GM11168 (cell line): ENCODE measurements at regions not wholly inside any gene's neighbourhood (a gene's known extent, or its start where the extent isn't known, plus 50 kb on each side); places are given as distances from the start of the nearest gene placed in this dataset.

Experiments used
- in situ Hi-C: fragments of 300-500 bp; cut with MboI; formaldehyde crosslinking; loops from one replicate; pipeline ENCODE4 v1.12.0; 2022; ENCODE audit warnings: low sequenced_read_pairs; ENCODE audit not compliant: unreplicated experiment

DNA sequence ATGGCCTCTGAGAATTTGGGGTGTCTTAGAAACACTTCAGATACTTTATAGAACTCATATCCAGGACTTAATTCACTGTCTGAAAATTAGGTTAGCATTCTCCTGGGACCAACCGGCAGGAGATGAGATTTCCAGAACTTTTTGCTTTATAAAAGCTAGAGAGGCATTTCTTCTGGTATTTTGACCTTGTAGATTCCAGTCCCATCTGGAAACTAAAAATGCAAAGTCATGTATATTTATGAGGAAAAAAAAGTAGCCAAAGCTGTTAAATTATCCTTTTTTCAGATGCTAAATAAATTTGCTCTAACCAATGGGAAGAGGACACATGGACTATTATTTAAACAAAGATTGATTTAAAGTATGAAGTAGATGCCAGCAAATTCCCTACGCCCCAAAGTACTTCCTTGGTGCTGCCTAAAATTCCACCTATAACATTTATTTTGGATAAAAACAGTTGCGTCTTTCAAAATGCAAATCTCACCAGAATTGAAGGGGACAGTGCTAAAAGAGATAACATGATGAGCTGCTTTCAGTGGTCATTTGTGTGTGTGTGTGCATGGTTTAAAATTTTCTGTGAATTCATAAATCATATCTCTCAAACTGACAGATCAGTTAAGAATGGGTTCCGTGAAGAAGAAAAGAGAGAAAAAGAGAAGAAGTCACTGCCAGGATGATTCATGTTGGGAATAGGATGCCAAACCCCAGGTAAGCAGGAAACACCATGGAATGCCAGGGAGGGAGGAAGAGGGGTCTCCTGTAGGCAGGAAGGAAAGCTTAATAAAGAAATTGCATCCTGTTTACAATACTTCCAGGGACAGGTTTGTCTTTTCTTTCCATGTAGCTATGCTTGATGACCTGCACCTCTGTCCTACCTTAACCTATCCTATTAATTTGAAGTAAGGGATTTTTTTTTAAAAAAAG is 97.7 kb upstream of the RGS6 start:
- in situ Hi-C loops, result no loop called here

DNA sequence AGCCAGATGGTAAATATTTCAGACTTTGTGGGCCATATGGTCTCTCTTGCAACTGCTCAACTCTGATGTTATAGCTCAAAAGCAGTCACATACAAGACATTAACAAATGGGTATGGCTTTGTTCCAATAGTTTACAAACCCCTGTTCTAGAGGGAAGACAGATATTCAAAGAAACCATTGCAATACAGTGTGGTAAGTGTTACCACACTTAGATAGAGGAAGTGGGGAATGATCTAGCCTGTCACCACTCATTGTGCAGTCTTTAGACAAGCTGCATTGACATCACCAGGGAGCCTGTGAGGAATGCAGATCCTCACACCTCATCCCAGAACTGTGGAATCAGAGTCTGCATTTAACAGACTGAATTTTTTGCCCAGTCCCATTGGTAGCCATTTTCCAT is 80.0 kb upstream of the RGS6 start:
- in situ Hi-C loops, result no loop called here

DNA sequence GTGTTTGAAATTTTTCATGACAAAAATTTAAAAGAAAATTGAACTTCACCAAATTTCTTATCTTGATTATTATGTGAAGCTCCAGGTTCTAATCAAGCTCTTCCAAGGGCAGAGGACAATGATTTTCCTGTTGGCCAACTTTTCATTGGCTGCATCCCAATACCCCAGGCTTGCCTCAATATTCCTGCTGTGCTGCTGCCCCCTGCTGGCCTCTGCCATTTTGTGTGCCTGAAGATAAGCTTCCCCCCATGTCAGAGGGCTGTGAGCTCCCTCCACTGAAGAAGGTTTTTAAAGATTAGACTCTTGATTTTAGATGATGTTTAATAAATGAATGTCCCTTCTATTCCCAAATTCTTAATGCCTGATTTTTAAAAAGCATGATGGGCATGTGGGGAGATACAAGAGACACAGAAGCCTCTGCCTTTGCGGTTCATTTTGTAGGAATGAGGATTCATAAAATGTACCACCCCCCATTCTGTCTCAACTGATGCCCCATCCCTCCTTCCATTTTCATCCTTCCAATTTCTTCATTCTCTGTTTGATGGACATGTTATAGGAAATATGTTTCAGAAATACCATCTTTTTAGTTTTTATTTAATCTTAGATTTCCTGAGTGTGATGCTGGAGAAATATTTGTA is 76.7 kb upstream of the RGS6 start:
- in situ Hi-C loops, result no loop called here

DNA sequence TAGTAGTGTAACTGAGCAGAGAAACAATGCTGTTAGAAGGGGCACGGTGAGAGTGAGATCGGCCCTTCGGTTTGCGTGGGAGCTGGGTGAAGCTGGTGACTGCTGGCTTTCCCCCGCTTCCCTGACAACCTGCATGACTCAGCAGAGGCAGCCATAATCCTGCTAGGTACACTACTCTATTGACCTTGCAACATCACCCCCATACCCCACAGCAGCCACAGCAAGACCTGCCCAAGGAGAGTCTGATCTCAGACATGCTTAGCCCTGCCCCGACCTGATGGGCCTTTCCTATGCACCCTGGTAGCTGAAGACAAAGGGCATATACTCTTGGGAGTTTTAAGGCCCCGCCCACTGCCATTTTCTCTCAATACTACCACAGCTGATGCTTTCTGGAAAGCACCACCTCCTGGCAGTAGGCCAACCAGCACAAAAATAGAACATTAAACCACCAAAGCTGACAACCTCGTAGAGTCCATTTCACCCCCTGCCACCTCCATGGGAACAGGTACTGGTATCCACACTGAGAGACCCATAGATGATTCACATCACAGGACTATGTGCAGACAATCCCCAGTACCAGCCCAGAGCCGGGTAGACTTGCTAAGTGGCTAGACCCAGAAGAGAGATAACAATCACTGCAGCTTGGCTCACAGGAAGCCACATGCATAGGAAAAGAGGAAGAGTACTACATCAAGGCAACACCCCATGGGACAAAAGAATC is 75.9 kb upstream of the RGS6 start:
- in situ Hi-C loops, result no loop called here

DNA sequence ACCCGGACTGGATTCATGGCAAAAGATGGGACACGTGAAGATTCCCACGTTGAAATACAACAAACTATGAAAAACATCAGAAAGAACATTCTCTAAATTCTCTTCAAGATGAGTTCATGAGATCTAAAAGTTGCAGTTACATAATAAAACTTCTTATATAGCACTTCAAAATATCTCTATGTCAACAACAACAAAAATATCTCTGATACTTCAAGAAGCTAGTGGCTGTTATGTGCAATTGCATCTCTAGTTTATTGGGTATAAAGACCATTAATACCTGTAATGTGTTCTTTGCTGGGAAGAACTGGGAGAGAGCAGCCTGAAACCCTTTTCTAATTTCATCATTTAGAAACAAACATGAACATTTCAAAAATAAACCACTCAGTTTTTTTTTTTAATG is 69.2 kb upstream of the RGS6 start:
- in situ Hi-C loops, result no loop called here

DNA sequence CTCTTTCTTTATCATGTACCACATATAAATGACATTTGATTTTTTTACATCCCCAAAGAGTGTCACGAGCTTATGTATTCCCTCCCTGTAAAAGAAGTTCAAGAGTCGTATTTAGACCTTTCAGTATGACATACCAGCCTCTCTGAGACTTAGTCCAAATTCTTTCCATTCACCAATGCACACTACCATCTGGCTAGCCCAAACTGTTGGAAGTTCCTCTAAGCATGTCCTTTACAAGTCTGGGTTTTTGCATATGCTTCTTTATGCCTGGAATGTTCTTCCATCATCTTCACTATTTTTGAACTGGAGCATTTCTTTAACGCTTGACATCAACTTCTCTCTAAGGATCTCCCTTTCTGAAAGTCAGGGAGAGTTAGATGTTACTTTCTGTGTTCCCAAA is 68.5 kb upstream of the RGS6 start:
- in situ Hi-C loops, result no loop called here
